CD4-positive, alpha-beta T cell (primary cell): ENCODE measurements at regions not wholly inside any gene's neighbourhood (a gene's known extent, or its start where the extent isn't known, plus 50 kb on each side); places are given as distances from the start of the nearest gene placed in this dataset.

ENCODE experiments used
- ATAC-seq: fragments of 200-7000 bp; cut with Tn5 transposase; one replicate; pipeline ENCODE4 v1.10.0; 2022; ENCODE audit warnings: mild to moderate bottlenecking; ENCODE audit not compliant: poor library complexity
- CTCF ChIA-PET: fragments of 350-600 bp; sonication (Branson Sonifier 250); formaldehyde crosslinking; loops from one replicate; lab custom pipeline; 2021; ENCODE audit warnings: antibody characterized with exemption, inconsistent platforms; lab: Charles Lee
- POLR2A ChIA-PET: fragments of 350-600 bp; sonication (Branson Sonifier 250); formaldehyde crosslinking; loops from one replicate; lab custom pipeline; 2021; ENCODE audit warnings: antibody characterized with exemption, inconsistent platforms; lab: Charles Lee
- DNase-seq, 14 experiments: peaks; one replicate each; pipeline ENCODE4 v3.0.0-alpha.2; 2013 to 2020; ENCODE audit warnings: mixed read lengths in 2 of 14
- H3K27ac ChIP-seq, 2 donors: one replicate each; pipeline versions ENCODE4 v1.5.1 to v1.7.0; 2013; ENCODE audit warnings: low read length in 2 of 2, low read depth in 1 of 2, mild to moderate bottlenecking in 1 of 2
- H3K27me3 ChIP-seq, 2 experiments: 1 replicate in 1 of 2; 2 replicates in 1 of 2; pipeline versions ENCODE4 v1.6.1 to v1.7.0; 2013; ENCODE audit warnings: low read length in 2 of 2, control low read depth in 1 of 2, mild to moderate bottlenecking in 1 of 2, moderate library complexity in 1 of 2; ENCODE audit not compliant: insufficient read depth in 2 of 2, control insufficient read depth in 1 of 2
- H3K36me3 ChIP-seq: one replicate; pipeline ENCODE4 v1.6.1; 2013; ENCODE audit warnings: low read length, control low read depth; ENCODE audit not compliant: insufficient read depth
- H3K4me1 ChIP-seq: one replicate; pipeline ENCODE4 v1.6.1; 2013; ENCODE audit warnings: low read length, control low read depth; ENCODE audit not compliant: insufficient read depth
- H3K4me3 ChIP-seq: one replicate; pipeline ENCODE4 v1.5.1; 2013; ENCODE audit warnings: mild to moderate bottlenecking, low read length, moderate library complexity
- H3K9me3 ChIP-seq, 2 experiments: 1 replicate in 1 of 2; 2 replicates in 1 of 2; pipeline versions ENCODE4 v1.6.1 to v1.7.0; 2013; ENCODE audit warnings: low read length in 2 of 2, mild to moderate bottlenecking in 2 of 2, control low read depth in 1 of 2, moderate library complexity in 1 of 2; ENCODE audit not compliant: control insufficient read depth in 1 of 2, insufficient read depth in 1 of 2
- H3K27ac Mint-ChIP-seq: one replicate; pipeline ENCODE4 v1.8.0; 2020; ENCODE audit warnings: mixed read lengths
- H3K27me3 Mint-ChIP-seq: one replicate; pipeline ENCODE4 v1.8.0; 2021; ENCODE audit warnings: mixed read lengths
- H3K36me3 Mint-ChIP-seq: one replicate; pipeline ENCODE4 v1.8.0; 2021; ENCODE audit warnings: low read depth, mixed read lengths
- H3K4me1 Mint-ChIP-seq: one replicate; pipeline ENCODE4 v1.8.0; 2021; ENCODE audit warnings: low read depth, mixed read lengths
- H3K4me3 Mint-ChIP-seq: one replicate; pipeline ENCODE4 v1.8.0; 2020; ENCODE audit warnings: mild to moderate bottlenecking, mixed read lengths
- H3K9me3 Mint-ChIP-seq: one replicate; pipeline ENCODE4 v1.8.0; 2020; ENCODE audit warnings: mixed read lengths
- CTCF ChIP-seq: fragments of 200-600 bp; IDR thresholded peaks from one replicate; pipeline ENCODE4 v1.8.0; 2022; ENCODE audit warnings: antibody characterized with exemption, mild to moderate bottlenecking
- intact Hi-C, 2 experiments: fragments of 100-400 bp; cut with DNase I in 1 of 2; cut with micrococcal nuclease in 1 of 2; formaldehyde crosslinking; loops; one replicate each; pipeline versions ENCODE4 v1.15.1 to v1.9.0; 2023 to 2025; cut with DNase I, micrococcal nuclease

GRCh38 chr18:56545464-56545863 is 92.9 kb downstream of the TXNL1 start:
- H3K4me3 ChIP-seq: no peak overlapping the region
- H3K4me1 ChIP-seq: no peaks in the 10 kb centered on the region
- DNase-seq: no peak
- ChIA-PET CTCF (no interaction called here), POLR2A (no interaction called here)
- Mint-ChIP-seq H3K4me1 (no peaks in the 10 kb centered on the region), H3K27me3 (no peaks in the 10 kb centered on the region), H3K9me3 (no peaks in the 10 kb centered on the region), H3K36me3 (no peaks in the 10 kb centered on the region), H3K27ac (no peak overlapping the region), H3K4me3 (no peak overlapping the region)
- TF ChIP-seq CTCF: no peak
- no peak overlapping the region for H3K27ac ChIP-seq
- no peaks in the 10 kb centered on the region for H3K36me3 ChIP-seq
- H3K27me3 ChIP-seq: peaks cover 0 to 3% of the 10 kb centered on the region in 2 experiments
- ATAC-seq: no peak
- intact Hi-C loops: no loop called here
- no peaks in the 10 kb centered on the region for H3K9me3 ChIP-seq

GRCh38 chr18:56542476-56542875 is 95.9 kb downstream of the TXNL1 start:
- Histone ChIP-seq H3K27ac (no peak overlapping the region), H3K9me3 (no peaks in the 10 kb centered on the region), H3K36me3 (no peaks in the 10 kb centered on the region), H3K4me3 (no peak overlapping the region), H3K4me1 (no peaks in the 10 kb centered on the region), H3K27me3 (peaks cover 0 to 3% of the 10 kb centered on the region in 2 experiments)
- no peaks in the 10 kb centered on the region for H3K27me3 Mint-ChIP-seq
- H3K4me1 Mint-ChIP-seq: no peaks in the 10 kb centered on the region
- ChIA-PET CTCF (no interaction called here), POLR2A (no interaction called here)
- no peak for TF ChIP-seq CTCF
- no peak overlapping the region for H3K4me3 Mint-ChIP-seq
- no peaks in the 10 kb centered on the region for H3K9me3 Mint-ChIP-seq
- no peak overlapping the region for H3K27ac Mint-ChIP-seq
- intact Hi-C loops: no loop called here
- H3K36me3 Mint-ChIP-seq: no peaks in the 10 kb centered on the region
- ATAC-seq (no peak), DNase-seq (no peak)

- no peak overlapping the region for H3K4me3 ChIP-seq
- Mint-ChIP-seq H3K27me3 (no peaks in the 10 kb centered on the region), H3K9me3 (no peaks in the 10 kb centered on the region), H3K27ac (no peak overlapping the region), H3K36me3 (no peaks in the 10 kb centered on the region), H3K4me3 (no peak overlapping the region), H3K4me1 (no peaks in the 10 kb centered on the region)
- CTCF ChIA-PET: no interaction called here
- no peak for DNase-seq
- intact Hi-C loops: no loop called here
- no peaks in the 10 kb centered on the region for H3K36me3 ChIP-seq
- no peak for ATAC-seq
- no peak overlapping the region for H3K27ac ChIP-seq
- no peaks in the 10 kb centered on the region for H3K9me3 ChIP-seq
- POLR2A ChIA-PET: no interaction called here
- TF ChIP-seq CTCF: no peak
- H3K4me1 ChIP-seq: no peaks in the 10 kb centered on the region
- peaks cover 0 to 3% of the 10 kb centered on the region in 2 experiments for H3K27me3 ChIP-seq
Observed at GRCh38 chr18:56541793-56542192, 96.6 kb downstream of the TXNL1 start.
